NK-92 (cell line): ENCODE measurements at regions not wholly inside any gene's neighbourhood (a gene's known extent, or its start where the extent isn't known, plus 50 kb on each side); places are given as distances from the start of the nearest gene placed in this dataset.

Experiments
- DNase-seq: peaks from one replicate; lab custom pipeline; 2025; ENCODE audit not compliant: unreplicated experiment; lab: John Stamatoyannopoulos, UW

- DNase-seq: no peak
Measured at GRCh38 chr1:208757846-208758245, 513.7 kb upstream of the PLXNA2 start.

DNA sequence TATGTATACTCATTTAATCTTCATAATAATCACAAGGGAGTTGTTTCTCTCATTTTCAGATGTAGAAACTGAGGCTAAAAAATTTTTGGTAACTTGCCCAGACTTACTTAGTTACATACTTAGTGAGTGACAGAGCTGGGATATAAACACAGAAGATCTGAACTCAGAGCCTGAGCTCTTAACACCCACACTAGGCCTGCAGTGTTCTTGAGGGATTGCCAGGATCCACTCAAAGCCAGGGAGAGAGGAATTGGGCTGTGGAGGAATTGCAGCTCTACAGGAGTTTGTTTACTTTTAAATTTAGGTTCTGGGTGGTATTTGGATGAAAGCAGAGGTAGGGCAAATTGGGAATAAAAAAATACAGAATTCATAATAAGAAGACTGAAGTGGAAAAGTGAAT lies 515.1 kb upstream of the PLXNA2 start:
- no peak for DNase-seq

GRCh38 chr1:208763971-208764370 lies 519.8 kb upstream of the PLXNA2 start:
- DNase-seq: no peak

DNA sequence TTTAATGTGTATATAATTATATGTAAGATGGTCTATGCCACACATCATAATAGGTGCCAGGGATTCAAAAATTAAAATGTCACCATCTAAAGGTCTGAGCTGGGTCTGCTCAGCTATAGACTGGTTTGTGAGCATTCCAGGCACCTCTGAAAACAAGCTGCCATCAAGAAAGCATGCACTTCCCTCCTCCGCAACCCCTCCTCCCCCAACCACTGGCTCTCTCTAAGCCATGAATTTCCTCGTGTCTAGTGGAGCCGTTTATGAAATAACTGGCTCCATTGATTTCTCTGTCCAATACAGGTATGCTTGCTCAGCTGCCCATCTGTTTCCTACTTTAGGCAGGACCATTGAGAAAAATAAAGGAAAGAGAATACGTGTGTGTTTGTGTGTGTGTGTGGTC lies 522.6 kb upstream of the PLXNA2 start:
- no peak for DNase-seq

GRCh38 chr1:208767816-208768215 lies 523.6 kb upstream of the PLXNA2 start:
- DNase-seq: no peak

DNA sequence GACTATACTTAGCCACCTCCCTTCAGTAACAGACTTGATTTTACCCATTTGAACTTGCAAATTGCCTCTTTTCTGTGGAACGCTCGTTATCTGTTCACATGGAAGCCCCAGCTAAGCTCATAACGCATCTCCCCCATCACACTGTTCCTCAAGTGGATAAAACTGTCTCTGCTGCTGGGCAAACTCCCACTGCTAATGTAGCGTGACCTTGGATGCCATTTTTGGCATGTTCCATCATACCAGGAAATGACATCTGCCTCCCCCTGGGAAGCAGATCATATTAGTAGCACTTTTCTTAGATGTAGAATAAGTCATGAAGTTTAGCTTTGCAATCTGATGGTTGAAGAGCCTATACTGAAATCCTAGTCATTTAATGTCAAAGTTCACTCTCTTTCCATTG lies 528.7 kb upstream of the PLXNA2 start:
- no peak for DNase-seq

- DNase-seq: no peak
Measured at GRCh38 chr1:208775841-208776240, 531.7 kb upstream of the PLXNA2 start.

- DNase-seq: no peak
Measured at GRCh38 chr1:208778417-208778816, 534.2 kb upstream of the PLXNA2 start.

DNA sequence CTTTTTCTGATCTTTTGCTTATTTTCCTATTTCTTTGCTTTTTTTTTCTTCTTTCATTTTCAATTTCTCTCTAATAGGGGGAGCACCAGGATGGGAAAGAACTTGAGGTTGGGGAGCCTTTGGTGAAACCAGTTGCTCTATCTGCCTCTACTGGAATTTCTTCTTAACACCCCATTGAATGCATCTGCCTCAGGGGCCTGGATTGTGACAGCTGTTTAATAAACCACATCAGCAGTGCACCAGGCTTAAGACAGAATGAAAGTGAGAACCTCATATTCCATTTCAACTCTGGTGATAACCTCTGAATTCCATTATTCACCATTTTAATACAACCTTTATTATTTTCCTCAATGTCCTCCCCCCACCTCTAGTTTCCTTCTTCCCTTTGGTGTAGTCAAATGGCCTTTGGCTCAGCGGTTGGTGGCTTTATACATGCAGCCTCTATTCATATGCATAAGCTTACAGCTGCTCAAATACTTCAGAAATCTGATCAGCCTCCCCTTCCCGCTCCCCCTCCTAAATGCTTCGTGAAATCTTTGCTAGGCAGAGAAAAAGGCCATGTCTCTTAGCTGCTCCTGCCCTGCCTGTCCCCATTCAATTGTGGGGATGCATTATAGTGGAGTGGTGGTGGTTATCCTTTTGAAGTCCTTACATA lies 537.3 kb upstream of the PLXNA2 start:
- DNase-seq: no peak

DNA sequence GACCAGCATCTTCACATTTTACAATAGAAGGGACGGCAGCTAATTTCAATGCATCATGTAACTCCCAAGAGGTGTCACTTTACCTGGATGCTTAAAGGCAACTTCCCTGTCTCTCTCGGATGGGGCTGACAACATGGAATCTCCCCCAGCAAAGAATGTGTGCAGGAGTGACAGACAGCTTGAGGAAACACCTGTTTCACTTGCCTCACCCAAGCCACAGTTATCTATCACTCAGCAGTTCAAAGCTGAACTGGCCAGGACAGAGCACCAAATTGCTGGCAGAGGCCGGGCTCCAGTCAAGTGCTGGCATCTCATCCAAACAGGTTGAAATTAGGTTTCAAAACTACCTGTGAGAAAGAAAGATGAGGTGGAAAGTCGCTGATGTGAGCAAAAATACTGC lies 538.0 kb upstream of the PLXNA2 start:
- DNase-seq: no peak

DNA sequence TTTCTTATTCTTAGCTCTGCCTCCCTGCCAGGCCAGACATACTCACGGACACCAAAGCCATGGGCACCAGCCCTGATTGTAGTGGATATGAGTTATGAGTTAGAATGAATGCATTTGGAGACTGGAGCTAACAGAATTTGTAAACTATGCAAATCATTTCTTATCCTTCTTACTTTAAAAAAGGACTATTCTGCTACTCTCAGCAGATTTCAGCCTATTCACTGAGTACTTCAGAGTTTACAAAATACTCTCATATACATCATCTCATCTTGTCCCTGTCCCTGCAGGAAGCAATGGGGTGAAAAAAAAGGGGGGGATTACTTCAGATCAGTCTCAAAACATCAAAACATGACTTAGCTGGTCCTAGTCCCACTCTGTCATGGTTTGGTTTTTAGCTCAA lies 541.4 kb upstream of the PLXNA2 start:
- no peak for DNase-seq

DNA sequence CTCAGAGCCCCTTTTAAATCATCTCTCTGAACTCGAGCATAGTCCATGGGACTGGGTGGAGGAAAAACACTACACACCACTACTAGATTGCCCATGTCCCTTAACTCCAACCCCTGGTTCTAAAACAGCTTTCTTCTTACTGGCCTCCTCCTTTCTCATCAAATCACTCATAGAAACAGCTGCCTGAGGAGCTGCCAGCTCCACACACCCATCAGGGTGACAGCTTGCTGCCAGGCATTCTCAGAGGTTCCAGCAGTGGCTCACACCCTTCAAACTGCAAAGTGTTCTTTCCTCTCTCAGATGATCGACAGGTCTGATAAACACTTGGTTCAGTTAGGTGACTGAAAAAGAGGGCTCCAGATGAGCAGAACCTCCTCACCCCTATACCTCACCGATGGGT lies 543.0 kb upstream of the PLXNA2 start:
- no peak for DNase-seq

DNA sequence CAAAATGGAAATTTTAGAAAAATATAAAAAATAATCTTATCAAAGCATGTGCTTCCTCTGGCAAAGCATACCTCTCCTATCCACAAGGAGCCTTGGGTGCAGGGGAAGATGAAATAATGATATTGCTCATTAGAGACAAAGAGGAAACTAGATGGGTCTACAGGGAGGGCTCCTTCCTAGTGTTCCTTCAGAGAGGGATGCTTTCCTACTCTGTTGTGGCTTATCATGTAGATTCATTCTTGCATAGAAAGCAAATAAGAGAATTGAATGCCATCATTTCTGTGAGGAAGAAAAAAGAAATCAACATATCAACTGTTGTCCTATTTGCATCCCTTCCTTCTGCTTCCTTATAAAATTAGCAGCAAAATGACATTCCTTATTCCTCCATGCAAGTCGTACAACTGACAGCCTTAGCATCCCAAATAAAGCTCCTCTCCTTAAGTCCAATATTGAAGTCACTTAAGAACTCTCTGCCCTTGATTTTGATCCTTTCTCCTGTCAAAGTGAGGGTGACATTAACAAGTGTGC lies 543.9 kb upstream of the PLXNA2 start:
- no peak for DNase-seq

DNA sequence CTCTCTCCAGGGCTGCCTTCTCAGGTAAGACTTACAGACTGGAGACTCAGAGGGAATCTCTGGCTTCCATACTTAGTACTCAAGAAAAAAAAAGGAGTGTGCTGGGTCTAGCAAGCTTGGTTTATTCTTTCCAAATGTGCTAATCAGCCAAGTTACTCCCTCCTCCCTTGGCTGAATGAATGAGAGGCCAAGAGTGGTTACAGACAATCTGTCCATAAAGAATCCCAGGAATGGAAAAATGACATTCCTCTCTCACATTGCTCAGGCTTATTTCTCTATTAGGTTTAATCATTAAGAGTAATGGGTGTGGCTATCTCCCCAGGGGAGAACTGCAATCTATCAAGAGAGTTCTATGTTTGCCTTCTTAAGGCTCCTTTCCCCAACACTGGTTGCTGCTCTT lies 547.3 kb upstream of the PLXNA2 start:
- DNase-seq: no peak

GRCh38 chr1:208793861-208794345 lies 549.7 kb upstream of the PLXNA2 start:
- DNase-seq: no peak

DNA sequence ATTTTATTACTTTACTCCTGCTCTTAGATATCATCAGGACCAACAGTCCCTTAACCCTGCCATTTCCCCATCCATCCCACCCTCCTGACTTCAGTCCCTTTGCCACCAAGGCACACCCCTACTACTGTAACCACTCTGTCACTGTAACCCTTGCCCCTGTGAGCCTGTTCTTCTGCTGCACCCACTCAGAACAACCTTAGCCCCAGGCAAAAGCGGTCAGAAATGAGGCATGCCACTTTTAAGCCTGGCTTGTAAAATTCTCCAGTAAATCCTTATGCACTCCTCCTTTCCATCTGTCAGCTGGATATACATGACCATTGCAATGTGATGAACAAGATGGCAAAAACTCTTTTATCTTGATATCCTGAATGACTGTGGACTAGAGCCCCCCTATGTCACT lies 555.0 kb upstream of the PLXNA2 start:
- DNase-seq: no peak

GRCh38 chr1:208803011-208803811 lies 559.0 kb upstream of the PLXNA2 start:
- no peak for DNase-seq

GRCh38 chr1:208807446-208808127 lies 563.4 kb upstream of the PLXNA2 start:
- DNase-seq: no peak

DNA sequence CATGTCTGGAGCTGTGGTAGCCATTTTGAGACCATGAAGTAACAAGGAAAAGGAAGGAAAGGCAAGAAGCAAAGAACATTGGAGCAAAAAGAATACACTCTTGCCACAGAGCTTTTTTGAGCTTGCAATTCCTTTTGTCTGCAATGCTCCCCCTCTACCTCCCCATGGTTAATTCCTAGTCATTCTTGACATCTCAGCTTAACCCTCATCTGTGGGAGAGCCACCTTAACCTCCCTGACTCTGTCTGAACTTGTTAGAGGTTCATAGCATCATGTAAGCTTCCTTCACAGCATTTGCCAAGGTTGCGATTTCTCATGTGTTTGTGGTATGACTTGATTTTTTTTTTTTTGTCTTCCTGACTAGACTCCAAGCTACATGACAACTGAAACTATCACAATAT lies 564.1 kb upstream of the PLXNA2 start:
- DNase-seq: no peak

GRCh38 chr1:208809876-208810275 lies 565.7 kb upstream of the PLXNA2 start:
- DNase-seq: no peak

DNA sequence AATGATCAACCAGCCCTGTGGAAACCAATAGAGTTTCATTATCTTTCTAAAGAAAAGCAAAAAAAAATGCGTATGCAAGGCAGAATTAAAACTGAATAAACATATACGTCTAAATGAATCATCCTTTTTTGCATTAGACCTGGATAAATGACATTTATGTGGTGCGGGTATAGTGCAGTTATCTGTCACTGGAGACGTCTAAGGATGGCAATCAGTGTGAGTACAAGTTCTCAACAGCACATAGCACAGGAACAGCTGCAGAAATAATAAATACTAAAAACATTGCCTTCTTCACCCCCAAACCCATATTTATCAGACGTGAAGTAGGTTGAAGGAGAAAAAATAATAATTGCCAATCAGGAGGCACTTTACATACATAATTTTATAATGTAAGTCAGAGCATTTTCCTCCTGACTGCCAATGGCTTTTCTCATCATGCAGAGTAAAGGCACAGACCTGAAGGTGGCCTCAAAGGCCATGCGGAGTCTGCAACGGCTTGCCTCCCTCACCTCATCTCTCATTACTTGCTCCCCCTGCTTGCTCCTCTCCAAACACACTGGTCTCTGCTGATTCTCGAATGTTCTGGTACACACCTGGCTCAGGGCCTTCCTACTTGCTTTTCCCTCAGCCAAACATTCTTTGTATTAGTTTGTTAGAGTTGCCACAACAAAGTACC lies 574.7 kb upstream of the PLXNA2 start:
- no peak for DNase-seq
